ENCODE measurements at regions not wholly inside any gene's neighbourhood (a gene's known extent, or its start where the extent isn't known, plus 50 kb on each side); places are given as distances from the start of the nearest gene placed in this dataset.

DNA sequence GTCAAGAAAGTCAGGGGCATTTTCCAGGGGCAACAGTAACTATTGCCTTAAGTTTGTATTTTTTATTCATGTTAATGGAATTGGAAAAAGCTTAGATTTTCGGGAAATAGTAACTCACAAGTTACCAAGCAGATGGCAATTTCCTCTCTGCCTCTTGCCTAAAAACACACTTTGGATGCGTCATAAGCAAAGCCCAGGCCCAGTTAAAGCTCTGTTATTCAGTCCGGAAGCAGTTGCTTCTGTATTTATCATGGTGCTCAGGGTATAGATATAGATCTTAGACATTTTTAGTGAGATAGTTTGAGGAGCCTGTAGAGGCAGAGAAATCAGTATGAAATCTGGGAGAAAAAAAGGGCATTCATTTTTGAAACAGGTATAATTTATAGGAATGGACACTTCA, 260.3 kb upstream of the TNC start:
- TF ChIP-seq, protein P1, sequence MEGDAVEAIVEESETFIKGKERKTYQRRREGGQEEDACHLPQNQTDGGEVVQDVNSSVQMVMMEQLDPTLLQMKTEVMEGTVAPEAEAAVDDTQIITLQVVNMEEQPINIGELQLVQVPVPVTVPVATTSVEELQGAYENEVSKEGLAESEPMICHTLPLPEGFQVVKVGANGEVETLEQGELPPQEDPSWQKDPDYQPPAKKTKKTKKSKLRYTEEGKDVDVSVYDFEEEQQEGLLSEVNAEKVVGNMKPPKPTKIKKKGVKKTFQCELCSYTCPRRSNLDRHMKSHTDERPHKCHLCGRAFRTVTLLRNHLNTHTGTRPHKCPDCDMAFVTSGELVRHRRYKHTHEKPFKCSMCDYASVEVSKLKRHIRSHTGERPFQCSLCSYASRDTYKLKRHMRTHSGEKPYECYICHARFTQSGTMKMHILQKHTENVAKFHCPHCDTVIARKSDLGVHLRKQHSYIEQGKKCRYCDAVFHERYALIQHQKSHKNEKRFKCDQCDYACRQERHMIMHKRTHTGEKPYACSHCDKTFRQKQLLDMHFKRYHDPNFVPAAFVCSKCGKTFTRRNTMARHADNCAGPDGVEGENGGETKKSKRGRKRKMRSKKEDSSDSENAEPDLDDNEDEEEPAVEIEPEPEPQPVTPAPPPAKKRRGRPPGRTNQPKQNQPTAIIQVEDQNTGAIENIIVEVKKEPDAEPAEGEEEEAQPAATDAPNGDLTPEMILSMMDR (IDR thresholded peaks at IDR 0.05; ENCODE audit: low read length) = no peak
- TF ChIP-seq EZH2 (optimal IDR thresholded peaks at IDR 0.05; ENCODE audit: low read depth, low read length) = no peak
